ENCODE measurements at regions not wholly inside any gene's neighbourhood (a gene's known extent, or its start where the extent isn't known, plus 50 kb on each side); places are given as distances from the start of the nearest gene placed in this dataset.

GRCh38 chr15:66615846-66616245, 50.0 kb upstream of the LCTL start:
- no peak for DNase-seq

- no peak for DNase-seq
These were observed 51.6 kb upstream of the LCTL start for GRCh38 chr15:66617137-66618090.

GRCh38 chr15:66619152-66619903, 53.5 kb upstream of the LCTL start:
- peak; percentile 72 for DNase-seq

- DNase-seq: no peak
These were observed 54.5 kb upstream of the LCTL start for GRCh38 chr15:66620341-66620740.

GRCh38 chr15:66620744-66621344, 55.0 kb upstream of the LCTL start:
- no peak for DNase-seq

- no peak for DNase-seq
These were observed 56.0 kb upstream of the LCTL start for GRCh38 chr15:66621491-66622467.

- DNase-seq: no peak
These were observed 56.8 kb upstream of the LCTL start for GRCh38 chr15:66622591-66623022.

GRCh38 chr15:66623801-66624453, 58.1 kb upstream of the LCTL start:
- DNase-seq: no peak

GRCh38 chr15:66625531-66625930, 59.7 kb upstream of the LCTL start:
- no peak for DNase-seq

- DNase-seq: no peak
These were observed 60.2 kb upstream of the LCTL start for GRCh38 chr15:66625974-66626373.

GRCh38 chr15:66628976-66629723, 63.4 kb upstream of the LCTL start:
- DNase-seq: no peak

- DNase-seq: no peak
These were observed 64.2 kb upstream of the LCTL start for GRCh38 chr15:66629817-66630576.

GRCh38 chr15:66630801-66631351, 65.1 kb upstream of the LCTL start:
- no peak for DNase-seq

- no peak for DNase-seq
These were observed 65.9 kb upstream of the LCTL start for GRCh38 chr15:66631616-66632263.

GRCh38 chr15:66633041-66633937, 67.5 kb upstream of the LCTL start:
- no peak for DNase-seq

GRCh38 chr15:66633938-66634250, 68.1 kb upstream of the LCTL start:
- DNase-seq: no peak

GRCh38 chr15:66634540-66634939, 67.5 kb upstream of the SMAD6 start:
- no peak for DNase-seq

- DNase-seq: no peak
These were observed 67.0 kb upstream of the SMAD6 start for GRCh38 chr15:66635006-66635405.
